ENCODE measurements at regions not wholly inside any gene's neighbourhood (a gene's known extent, or its start where the extent isn't known, plus 50 kb on each side); places are given as distances from the start of the nearest gene placed in this dataset.
"Not testable (repeated sequence)": the region's sequence is repeated elsewhere in the genome, so short reads cannot be mapped to it uniquely, and the experiment has no call there.

GRCh38 chr20:5663396-5663795, 52.6 kb upstream of the GPCPD1 start:
- in situ Hi-C loops (cut with MboI; ENCODE audit: low pct_unique_long_range_greater_than_20kb, low sequenced_read_pairs), result no loop called here
- DNase-seq, result no peak

- DNase-seq, result no peak
- in situ Hi-C loops (cut with MboI; ENCODE audit: low pct_unique_long_range_greater_than_20kb, low sequenced_read_pairs), result no loop called here
Measured at GRCh38 chr20:5662769-5663168, 52.0 kb upstream of the GPCPD1 start.

- in situ Hi-C loops (cut with MboI; ENCODE audit: low pct_unique_long_range_greater_than_20kb, low sequenced_read_pairs); DNase-seq: not testable (repeated sequence)
Measured at GRCh38 chr20:5660756-5661155, 50.0 kb upstream of the GPCPD1 start.

Data from KBM-7 (cell line).